GM21786 (cell line): ENCODE measurements at regions not wholly inside any gene's neighbourhood (a gene's known extent, or its start where the extent isn't known, plus 50 kb on each side); places are given as distances from the start of the nearest gene placed in this dataset.

Experiments used
- ATAC-seq: cut with Tn5 transposase; IDR thresholded peaks from one replicate; pipeline ENCODE4 v1.9.1; 2021; ENCODE audit not compliant: unreplicated experiment

DNA sequence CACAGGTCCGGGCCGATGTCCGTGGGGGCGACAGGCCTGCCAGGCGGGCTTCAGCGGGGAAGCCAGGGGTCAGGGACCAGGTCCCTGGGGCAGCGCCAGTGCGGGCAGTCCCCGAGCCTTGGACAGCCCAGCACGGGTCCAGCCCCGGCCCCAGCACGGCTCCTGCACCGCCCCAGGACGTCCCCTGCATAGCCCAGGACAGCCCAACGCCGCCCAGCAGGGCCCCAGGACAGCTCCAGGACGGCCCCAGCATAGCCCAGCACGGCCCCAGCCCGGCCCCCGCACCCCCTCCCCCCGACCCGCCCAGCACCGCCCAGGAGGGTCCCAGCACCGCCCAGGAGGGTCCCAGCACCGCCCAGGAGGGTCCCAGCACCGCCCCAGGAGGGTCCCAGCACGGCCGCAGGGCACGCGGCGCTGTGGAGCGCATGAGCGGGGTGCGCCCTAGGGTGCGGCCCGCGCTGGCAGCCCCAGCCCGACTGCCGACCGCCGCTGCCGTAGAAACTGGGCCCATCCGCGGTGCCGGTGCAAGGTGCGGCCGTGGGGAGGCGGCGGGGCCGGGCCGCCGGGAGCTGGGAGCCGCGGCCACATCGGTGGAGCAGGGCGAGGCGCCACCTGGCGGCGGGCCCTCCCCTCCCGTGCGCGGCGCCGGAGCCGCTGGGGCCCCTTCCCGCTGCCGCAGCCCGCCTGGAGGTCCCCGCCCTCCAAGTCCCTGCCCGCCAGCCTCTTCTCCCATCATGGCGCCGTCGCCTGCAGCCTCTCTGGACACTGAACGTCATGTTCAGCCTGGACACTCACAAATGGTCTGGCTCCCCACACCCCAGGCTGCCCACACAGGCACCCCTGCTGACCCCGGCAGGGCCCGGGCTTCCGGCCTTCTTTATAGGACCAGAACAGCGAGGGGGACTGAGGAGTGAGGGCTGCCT lies 106.8 kb upstream of the NKX1-1 start:
- no peak for ATAC-seq

DNA sequence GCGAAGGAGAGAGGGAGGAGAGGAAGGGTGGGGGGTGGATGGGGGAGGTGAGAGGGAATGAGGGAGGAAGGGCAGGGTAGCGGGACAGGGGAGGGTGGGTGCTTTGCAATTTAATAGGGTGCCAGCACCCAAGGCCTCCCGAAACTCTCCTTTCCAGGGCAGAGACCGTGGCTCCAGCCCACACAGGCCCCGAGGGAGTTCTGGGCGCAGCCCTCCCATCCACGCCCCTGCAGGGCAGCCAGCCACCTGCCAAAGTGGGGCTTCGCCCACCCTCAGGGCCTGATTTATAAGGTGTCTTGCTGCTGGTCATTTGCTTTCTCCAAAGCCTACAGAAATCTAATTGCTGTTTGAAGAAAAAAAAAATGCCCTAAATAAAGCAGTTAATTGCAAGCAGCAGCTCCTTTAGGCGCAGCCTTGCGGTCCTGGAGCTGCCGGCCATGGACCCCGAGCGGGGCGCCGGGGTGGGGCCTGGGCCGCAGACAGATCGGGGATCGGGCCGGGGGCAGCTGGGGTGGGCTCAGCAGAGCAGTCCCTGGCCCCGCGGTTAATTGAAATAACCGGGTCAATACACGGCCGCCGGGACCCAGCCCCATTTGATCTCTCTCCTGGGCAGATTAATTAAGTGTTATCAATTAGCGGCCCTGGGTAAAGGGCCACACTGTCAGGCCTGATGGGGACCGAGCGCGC lies 106.0 kb upstream of the NKX1-1 start:
- no peak for ATAC-seq

DNA sequence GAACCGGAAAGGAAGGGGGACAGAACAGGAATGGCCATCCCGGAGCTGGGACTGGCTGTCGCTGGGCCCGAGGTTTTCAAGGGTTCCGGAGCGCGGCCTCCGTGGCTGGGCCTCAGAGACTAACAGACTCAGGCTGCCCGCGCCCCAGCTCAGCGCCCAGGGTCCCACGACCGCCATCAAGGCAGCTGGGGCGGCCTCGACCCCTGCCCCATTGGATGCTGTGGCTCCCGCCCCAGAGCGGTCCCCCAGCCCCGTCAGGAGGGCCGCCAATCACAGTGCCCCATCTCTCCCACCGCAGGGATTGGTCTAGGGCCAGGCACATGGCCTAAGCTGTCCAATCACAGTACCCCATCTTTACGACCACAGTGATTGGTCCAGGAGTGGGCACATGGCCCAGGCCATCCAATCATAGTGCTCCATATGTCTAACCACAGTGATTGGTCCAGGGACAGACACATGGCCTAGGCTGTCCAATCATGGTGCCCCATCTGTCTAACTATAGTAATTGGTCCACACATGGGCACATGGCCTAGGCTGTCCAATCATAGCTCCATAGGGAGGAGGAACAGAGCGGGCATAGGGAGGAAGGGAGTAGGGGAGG lies 105.3 kb upstream of the NKX1-1 start:
- no peak for ATAC-seq

DNA sequence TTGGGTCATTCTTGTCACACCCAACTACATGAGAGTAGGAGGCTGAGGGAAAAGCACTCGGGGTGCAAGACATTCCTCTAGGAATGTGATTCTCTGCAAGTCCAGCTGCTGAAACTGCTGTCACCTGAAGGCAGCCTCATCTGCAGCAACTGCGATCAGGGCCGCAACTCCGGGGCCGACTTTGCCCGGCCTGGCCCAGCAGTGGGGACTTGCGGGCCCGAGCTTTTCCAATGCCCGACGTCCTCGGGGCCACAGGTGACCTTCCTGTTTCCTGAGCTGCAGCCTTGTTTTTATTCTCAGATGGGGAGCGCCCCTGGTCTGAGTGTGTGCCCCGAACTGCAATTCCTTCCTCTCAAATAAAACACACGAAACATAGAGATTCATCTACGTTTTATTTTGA lies 104.7 kb upstream of the NKX1-1 start:
- ATAC-seq, result no peak

DNA sequence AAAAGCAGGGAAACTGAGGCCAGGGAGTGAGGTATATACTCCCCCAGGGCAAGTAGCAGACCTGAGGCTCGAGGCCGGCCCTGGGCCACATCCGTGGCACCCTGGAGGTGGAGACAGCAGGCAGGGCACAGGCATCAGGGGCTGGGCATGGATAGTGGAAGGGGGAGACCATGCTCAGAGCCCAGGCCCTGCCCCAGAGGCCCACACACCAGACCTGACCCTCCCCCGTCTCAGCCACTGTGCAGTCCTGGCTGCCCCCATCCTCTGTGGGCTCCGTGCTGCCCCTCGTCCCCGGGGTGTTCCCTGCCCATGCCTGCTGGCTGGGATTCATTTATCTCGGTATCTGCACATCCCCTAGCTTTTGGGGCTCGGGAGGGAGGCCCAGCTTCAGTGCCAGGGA lies 103.1 kb upstream of the NKX1-1 start:
- no peak for ATAC-seq

DNA sequence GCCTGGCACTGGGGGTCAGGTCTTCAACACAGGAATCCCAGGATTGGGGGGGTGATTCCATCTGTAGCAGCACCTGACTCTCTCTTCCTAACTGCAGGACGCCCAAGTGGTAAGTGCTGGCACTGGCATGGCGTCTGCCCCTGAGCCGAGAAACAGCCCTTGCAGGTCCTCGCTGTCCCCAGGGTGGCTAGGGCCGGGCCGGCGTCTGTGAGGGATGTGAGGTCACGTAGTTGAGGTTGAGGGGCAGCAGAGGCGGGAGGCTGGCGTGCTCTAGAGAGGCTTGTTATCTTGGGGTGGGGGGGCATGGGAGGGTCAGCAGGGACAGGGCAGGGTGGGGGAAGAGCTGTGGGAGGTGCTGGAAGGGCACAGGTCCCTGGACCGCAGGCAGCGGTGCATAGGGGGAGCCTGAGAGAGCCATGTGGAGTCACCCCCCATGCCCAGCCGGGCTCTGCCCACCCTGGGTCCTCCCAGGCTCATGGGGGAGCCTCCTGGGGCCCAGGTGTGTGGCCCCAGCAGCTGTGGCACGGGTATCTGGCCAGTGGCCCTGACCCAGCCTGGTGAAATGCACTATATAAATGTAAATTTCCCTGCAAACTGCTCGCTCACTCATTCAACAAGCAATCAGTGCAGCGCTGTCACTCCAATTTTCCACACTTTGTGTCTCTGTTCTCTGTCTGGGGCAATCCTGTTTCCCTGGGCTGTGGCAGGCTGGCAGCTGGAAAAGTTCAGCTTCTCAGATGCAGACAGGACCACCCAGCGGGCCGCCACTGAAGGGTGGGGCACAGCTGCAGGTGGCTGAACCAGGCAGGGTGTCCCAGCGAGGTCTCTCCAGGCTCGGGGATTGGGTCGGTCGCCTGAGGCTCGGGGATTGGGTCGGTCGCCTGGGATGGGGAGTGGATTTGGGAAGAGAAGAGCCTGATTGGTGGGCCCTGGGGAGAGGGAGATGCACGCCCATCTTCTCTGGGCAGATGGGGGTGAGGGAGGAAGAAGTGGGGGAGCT lies 102.2 kb upstream of the NKX1-1 start:
- ATAC-seq, result no peak

DNA sequence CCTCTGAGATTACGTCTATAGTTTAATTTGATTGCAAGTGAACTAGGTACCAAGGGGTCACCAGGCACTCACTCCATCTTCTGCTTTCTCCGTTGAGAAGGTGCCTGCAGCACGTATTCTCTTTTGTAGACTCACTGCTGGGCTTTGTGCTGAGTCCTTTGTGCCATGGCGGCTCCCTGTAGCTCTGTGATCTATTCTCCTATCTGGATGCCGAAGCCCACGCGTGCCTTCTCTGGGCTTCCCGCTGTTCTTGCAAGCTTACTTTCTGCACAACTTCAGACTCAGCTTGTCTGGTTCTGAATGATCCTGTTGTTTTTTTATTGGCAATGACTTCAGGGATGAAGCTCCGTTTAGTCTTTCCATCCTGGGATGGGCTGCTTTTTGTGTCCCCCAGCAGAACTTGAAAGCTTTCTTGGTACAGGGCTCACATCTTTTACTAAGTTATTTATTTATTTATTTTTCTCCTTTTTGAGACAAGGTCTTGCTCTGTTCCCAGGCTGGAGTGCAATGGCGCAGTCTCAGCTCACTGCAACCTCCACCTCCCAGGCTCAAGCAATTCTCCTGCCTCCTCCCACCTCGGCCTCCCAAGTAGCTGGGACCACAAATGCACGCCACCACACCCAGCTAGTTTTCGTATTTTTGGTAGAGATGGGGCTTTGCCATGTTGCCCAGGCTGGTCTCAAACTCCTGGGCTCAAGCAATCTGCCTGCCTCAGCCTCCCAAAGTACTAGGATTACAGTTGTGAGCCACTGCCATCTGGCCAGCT lies 100.9 kb upstream of the NKX1-1 start:
- no peak for ATAC-seq

DNA sequence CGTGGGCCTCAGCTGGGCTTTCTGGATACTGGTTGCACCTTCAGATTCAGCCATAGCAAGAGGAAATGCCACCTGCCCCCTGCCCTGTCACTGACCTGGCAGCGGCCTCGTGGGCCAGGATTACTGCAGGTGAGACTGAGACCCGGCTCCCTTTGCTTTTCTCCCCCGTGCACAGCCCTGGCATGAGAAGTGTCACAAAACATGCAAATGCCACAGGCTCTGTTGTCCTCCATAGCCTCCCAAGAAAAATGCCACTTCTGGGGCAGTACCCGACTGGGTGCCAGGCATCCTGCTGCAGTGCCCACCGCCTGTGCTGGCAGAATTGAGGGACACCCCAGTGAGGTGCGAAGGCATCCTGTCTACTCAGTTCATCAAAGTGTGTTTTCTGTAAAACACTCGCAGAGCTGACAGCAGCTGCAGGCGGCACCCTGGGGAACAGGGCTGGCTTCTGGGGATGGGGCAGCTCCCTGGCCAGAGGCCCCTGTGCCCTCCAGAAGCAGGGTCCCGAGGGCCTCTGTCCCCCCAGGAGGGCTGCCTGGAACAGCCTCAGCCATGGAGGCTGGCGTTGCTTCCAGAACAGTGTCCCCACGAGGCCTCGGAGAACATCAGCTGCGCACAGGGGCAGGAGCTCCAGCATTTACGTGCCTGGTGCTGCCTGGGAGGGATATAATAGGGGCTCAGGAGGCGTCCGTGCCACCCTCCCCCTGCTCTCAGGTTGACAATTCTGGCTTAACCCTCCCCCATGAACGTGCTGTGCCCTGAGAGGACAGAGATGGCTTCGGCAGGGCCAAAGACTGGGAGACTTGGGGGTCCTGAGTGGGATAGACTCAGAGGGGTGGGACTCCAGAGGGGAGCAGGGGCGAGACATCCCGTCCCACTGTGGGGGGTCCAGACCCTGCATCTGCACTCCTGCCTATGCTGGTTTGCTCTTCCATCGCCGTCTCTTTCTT lies 99.5 kb upstream of the NKX1-1 start:
- no peak for ATAC-seq

DNA sequence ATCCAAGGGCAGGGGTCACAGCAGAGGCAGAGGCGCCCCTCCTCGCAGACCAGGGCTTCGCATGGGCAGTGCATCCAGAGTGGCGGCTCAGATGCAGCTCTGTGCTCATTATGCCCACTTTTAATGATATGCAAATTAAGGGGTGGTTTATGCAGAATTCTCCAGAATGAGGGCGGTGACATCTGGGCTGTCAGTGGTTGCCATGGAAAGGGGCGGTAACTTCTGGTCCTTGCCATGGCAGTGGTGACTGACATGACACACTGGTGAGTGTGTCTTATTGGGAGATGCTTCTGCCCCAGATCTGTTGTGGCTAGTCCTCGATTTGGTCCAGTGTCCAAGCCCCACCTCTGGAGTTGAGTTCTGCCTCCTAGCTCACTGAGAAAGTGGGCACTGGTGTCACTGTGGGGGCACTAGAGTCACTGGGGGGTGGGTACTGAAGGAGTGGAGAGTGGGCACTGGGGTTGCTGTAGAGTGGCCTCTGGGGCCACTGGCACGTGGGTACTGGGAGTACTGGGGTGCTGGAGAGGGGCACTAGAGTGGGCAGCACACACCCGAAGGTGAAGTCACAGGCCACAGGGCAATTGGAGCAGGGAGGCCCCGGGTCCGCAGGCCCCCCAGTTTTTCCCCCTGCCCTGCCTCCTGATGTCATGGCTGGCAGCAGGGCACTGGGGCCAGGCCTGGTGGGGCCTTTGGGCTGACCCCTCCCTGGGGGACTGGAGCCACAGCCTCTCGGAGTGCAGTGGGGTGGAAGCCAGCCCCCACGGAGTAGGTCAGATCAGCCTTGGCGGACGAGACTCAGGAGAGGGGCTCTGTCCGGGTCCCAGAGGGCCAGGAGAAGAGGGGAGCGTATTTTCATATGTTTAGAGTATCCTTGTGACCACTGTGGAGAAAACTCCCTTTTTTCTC lies 98.6 kb upstream of the NKX1-1 start:
- no peak for ATAC-seq

DNA sequence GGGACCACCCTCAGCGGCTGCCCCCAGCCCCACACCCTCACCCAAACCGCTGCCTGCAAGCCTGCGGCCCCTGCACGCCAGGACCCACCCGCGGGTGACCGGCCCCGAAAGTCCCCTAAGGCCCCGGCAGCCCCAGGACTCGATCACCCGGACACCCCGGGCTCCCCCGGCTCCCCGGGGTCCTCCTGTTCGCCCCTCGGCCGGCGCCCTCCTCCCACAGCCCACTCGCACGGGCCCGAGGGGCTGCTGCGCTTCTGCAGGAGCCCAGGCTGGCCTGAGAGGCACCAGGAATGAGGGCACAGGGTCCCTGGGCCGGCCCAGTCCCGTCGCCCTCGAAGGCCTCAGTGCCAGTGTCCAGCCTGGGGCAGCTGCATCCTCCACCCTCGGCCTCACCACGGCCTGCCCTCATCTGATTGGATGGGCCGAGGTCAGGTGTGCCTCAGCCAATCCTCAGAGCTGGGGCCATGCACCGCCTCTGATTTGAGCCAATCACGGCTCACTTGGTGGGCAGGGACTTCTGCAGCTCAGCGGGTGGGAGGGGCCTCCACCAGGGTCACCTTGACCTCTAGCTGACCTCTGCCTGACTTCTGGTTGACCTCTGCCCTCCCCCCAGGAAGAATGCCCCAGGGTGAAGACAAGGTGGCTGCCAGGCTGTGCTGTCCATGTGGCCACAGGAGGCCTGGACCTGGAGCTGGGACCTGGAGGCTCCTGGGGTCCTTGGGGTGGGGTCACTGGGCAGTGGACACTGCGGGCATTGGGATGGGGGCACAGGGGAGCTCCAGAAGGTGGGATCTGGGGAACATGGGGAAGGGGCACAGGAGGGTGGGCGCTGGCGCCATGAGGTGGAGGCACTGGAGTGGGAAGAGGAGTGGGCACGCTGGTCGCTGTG lies 97.6 kb upstream of the NKX1-1 start:
- no peak for ATAC-seq

DNA sequence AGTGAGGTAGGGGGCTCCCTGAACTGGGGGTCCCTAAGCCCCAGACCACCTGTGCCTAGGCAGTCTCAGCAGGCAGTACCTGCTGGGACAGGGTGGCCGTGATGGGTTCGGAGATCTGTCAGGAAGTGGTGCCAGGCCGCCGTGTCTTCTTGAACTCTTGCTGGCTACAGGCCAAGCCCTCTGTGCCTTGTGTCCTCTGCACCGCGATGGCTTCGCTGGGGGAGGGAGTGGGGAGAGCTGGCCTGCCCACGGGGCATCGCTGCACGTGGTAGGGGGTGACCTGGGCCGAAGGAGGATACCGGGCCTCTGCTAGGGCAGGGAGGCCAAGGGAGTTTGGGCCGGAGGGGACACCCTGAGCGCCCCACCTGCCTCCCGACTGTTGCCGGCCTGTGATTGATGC lies 96.7 kb upstream of the NKX1-1 start:
- no peak for ATAC-seq

DNA sequence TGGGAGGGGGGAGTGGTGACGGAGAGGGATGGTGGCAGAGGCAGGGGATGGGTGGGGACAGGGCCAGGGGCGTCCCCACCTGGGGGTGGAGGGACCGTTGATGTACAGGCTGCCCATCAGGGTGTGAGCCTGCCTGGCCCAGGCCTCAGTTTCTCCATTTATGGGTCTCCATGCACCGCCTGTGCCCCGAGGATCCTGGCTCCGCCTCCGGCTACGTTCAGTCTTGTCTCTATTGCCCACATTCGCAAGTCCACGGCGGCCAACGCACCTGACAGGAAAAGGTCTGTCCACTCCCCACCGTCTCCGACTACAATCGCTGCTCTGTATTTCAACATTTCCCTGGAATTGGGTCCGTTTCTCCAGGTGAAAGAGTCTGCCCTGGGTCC lies 96.3 kb upstream of the NKX1-1 start:
- ATAC-seq, result no peak

DNA sequence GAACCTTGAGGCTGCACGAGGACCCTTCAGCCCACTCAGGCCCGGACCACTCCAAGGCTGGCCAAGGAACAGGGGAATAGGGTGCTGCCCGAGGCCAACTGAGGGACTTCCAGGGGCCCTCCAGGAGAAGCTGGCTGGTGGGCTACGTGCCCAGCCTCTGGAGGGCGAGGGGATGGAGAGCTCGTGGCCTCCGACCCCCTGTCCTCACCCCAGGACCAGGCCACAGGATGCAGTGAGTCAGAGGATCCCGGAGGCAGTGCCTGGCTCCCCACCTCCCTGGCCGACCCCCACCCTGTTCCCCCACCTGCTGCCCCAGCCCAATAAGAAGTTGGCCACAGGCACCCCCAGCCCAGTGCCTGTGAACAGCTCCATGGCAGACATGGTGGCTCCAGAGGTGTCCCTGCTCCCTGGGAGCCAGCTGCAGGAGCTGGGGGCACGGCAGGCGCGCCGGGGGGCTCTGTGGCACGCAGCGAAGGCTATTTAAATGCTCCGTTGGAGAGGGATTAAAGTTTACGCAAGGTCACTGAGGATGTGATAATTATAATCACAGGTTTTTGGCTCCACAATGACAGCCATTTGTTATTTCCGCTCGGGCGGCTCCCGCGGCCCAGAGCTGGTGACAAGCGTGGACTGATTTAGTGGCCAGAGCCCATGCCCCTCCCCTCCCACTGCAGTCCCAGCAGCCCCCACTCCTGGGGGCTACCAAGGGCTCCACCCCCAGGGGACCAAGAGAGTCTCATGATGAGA lies 95.7 kb upstream of the NKX1-1 start:
- ATAC-seq, result no peak

DNA sequence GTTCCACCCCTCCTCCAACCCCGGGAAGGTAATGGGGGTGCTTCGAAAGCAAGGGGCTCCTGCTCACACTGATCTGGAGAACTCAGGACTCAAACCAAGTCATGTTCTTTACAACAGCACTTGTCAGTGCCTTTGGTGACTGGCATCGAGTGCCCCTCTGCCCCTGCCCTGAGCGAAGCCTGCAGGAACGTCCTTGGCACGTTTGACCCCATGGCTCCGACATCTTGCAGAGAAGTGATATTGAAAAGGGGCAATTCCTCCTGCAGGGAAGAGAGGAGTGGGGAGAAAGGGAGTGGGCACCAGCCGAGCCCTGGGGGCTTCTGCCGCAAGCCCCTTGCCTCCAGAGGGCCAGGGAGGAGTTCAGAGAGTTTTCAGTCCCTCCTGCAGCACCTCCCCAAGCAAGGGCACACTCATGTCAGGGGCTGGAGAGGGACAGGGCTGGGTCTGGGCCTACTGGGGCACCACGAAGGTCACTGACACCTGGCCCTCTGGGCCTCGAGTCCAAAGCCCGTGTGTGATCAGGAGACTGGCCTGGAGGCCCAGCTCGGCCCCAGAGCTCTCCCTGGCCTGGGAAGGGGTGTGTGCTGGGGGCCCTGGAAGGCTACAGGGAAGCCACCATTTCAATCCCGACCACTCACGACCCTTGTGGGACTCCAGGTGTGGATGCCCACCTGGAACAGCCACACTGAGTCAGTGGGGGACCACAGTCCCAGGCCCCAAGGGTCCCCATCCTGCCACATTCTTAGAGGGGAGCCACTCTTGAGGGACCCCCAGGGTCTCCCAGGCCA lies 94.9 kb upstream of the NKX1-1 start:
- ATAC-seq, result no peak

DNA sequence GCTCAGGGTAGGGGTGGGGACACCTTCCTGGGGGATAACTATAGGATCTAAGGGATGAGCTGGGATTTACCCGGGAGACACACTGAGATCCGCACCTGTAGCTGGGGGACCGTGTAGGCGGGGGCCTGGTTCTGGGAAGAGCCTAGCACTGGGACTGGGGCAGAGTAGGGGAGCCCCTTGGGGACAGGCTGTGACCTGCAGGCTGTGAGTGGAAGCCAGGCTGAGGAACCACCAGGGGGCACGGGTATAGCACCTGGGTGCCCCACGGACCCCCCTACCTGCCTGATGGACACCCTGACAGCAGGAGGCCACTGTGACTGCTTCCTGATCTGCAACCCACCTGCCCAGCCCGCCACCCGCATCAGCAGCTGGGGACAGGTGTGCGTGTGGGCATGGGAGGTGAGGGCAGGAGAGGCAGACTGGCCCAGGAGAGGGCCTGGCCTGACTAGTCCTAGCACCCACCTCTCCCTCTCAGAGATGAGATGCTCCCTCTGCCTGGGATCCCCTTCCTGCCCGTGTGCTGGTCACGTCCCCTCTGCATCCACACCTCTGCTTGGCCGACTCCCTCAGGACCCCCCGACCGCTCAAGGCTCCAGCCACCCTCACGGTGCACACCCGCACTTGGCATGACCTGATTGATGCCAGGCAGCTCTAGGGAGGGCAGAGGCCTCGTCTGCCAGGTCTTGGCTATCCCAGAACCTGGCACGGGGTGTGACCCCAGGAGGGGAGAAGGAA lies 94.2 kb upstream of the NKX1-1 start:
- ATAC-seq, result no peak
